Lower leg skin (tissue), 4 donors: ENCODE measurements at regions not wholly inside any gene's neighbourhood (a gene's known extent, or its start where the extent isn't known, plus 50 kb on each side); places are given as distances from the start of the nearest gene placed in this dataset.

Experiments
- DNase-seq, 2 donors: peaks; one replicate each; pipeline ENCODE4 v3.0.0-alpha.2; 2019; ENCODE audit warnings: low spot score in 2 of 2
- H3K4me3 ChIP-seq: fragments of 200-600 bp; sonication (generic); 2 replicates; pipeline ENCODE4 v1.5.1; 2017; ENCODE audit warnings: mild to moderate bottlenecking, low read depth; ENCODE audit not compliant: poor library complexity, severe bottlenecking
- POLR2A ChIP-seq, 2 donors: fragments of 450-650 bp; IDR thresholded peaks; one replicate each; pipeline ENCODE4 v1.6.1; 2016 to 2017; ENCODE audit warnings: antibody characterized with exemption in 2 of 2, mild to moderate bottlenecking in 1 of 2, moderate library complexity in 1 of 2
- WGBS, 2 donors: methylation state at CpG; one replicate each; pipeline ENCODE4 v1.1.5; 2018; 5-methylcytosine and 5-hydroxymethylcytosine counted together
- intact Hi-C: fragments of 100-400 bp; cut with DNase I; formaldehyde crosslinking; loops from one replicate; pipeline ENCODE4 v1.15.0; 2023; ENCODE audit warnings: low total_unique reads
- TF ChIP-seq, protein P1 (sequence below), 3 donors: fragments of 450-650 bp; IDR thresholded peaks; one replicate each; pipeline ENCODE4 v1.5.1; 2016; ENCODE audit warnings: antibody characterized with exemption in 3 of 3, mild to moderate bottlenecking in 3 of 3, moderate library complexity in 2 of 3

DNA sequence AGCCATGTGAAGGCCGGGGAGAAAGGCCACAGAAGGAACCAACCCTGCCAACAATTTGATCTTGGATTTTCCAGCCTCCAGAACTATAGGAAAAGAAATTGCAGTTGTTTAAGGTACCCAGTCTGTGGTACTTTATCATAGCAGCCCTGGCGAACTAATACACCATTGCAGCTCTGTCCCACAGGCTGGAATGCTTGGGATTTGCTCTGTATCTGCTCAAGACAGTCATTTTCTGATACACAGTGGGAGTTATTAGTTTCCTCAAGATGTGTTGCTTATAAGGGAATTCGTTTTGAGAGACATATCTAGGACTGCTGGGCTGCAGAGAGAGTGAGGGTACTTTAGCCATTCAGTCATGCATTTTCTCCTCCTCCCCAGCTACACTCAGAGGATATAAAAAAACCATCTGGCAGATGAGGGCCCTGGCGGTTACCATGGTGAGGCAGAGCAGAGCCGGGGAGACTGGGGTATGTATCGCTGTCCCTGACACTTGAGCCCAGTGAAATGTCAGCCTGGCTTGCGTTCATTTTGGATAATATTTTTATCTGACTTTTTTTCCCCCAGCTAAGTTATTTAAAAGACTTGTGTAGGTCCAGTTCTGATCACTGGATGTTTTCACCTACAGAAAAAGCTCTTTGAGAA is 104.6 kb downstream of the DIRAS3 start:
- whole genome bisulfite sequencing, 2 donors: 66 to 69% methylated on average over 7 of the region's 7 CpGs
- no peak for TF ChIP-seq POLR2A (IDR thresholded peaks at IDR 0.05)
- TF ChIP-seq, protein P1, sequence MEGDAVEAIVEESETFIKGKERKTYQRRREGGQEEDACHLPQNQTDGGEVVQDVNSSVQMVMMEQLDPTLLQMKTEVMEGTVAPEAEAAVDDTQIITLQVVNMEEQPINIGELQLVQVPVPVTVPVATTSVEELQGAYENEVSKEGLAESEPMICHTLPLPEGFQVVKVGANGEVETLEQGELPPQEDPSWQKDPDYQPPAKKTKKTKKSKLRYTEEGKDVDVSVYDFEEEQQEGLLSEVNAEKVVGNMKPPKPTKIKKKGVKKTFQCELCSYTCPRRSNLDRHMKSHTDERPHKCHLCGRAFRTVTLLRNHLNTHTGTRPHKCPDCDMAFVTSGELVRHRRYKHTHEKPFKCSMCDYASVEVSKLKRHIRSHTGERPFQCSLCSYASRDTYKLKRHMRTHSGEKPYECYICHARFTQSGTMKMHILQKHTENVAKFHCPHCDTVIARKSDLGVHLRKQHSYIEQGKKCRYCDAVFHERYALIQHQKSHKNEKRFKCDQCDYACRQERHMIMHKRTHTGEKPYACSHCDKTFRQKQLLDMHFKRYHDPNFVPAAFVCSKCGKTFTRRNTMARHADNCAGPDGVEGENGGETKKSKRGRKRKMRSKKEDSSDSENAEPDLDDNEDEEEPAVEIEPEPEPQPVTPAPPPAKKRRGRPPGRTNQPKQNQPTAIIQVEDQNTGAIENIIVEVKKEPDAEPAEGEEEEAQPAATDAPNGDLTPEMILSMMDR (IDR thresholded peaks at IDR 0.05): no peak

DNA sequence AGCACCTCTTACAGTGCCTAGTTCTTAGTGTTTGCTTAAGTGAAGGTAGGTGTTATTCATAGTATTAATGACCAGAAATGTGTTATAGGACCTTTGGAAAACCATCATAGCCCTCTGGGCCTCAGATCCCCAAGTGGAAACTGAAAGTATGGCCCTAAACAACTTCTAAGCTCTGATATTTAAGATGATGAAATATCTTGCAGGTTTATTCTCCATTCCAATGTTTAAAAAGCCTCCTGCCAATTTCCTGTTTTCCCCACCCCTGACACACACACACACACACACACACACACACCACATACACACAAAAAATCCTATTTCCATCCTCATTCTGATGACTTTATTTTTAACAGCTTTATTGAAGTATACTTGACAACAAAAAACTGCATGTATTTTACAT is 108.2 kb downstream of the DIRAS3 start:
- no peak for TF ChIP-seq POLR2A (IDR thresholded peaks at IDR 0.05)
- TF ChIP-seq, protein P1 (IDR thresholded peaks at IDR 0.05): no peak
- intact Hi-C loops: no loop called here
- no peak overlapping the region for H3K4me3 ChIP-seq
- no peak for DNase-seq

More for the DNA sequence above, 104.6 kb downstream of the DIRAS3 start:
- DNase-seq: no peak
- H3K4me3 ChIP-seq: no peak overlapping the region
- intact Hi-C loops: no loop called here

DNA sequence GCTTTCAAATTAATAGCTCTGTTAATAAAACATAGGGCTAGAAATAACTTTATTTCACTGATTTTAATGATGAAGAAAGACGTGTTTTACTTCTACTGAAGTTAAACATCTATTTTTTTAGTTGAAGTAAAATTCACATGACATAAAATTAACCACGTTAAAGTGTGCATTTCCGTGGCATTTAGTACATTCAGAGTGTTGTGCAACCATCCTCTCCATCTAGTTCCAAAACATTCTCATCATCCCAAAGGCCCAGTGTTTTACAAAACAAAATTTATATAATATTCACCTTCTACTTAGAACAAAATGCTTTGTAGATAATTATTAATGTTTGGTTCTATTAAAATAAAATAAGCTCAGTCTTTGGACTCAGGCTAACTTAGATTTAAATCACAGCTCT is 108.5 kb upstream of the GNG12 start:
- H3K4me3 ChIP-seq: no peak overlapping the region
- WGBS, 2 donors: 76 to 81% methylated on average over 3 of the region's 3 CpGs
- no peak for TF ChIP-seq POLR2A (IDR thresholded peaks at IDR 0.05)
- TF ChIP-seq, protein P1 (IDR thresholded peaks at IDR 0.05): no peak
- DNase-seq: no peak
- intact Hi-C loops: no loop called here

DNA sequence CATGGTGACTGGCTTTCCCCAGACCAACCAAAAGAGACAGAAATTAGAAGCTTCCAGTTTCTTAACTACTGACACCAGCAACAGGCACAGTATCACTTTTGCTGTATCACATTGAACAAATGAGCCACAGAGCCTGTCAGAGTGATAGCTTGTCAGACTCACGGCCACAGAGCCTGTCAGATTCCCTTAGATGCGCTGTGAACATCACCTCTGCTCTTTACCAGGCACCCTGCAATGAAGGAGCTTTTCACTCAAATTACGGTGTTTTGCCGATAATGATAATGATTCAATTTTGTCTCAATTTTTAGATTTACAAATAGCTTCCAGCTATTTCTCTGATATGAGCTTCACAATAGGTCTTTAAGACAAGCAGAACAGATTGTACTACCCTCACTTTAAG is 107.9 kb upstream of the GNG12 start:
- TF ChIP-seq, protein P1 (IDR thresholded peaks at IDR 0.05): no peak
- TF ChIP-seq POLR2A (IDR thresholded peaks at IDR 0.05): no peak
- intact Hi-C loops: no loop called here
- no peak for DNase-seq
- WGBS, 2 donors: 97 to 100% methylated on average over 4 of the region's 4 CpGs
- no peak overlapping the region for H3K4me3 ChIP-seq

DNA sequence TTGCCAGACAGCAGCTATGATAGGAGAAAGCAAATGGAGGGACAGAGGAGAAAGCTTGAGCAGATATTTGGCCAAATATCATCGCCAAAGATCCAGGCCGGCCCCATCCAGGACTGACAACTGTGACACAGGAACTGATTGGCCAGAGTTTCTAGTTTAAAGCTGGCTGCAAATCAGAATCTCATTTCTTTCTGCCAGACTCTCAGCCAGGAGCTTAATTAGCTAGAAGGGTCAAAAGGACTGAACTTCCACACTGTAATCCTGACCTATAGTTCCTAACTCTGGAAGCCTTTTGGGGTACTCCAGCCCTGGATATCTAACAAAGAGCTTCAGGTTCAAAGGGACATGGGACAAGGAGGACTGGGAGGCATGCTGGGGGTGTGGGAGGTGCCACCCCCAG is 106.7 kb upstream of the GNG12 start:
- no peak for DNase-seq
- H3K4me3 ChIP-seq: no peak overlapping the region
- intact Hi-C loops: no loop called here
- WGBS, 2 donors: 62 to 77% methylated on average over 2 of the region's 2 CpGs
- TF ChIP-seq, protein P1 (IDR thresholded peaks at IDR 0.05): no peak
- no peak for TF ChIP-seq POLR2A (IDR thresholded peaks at IDR 0.05)

DNA sequence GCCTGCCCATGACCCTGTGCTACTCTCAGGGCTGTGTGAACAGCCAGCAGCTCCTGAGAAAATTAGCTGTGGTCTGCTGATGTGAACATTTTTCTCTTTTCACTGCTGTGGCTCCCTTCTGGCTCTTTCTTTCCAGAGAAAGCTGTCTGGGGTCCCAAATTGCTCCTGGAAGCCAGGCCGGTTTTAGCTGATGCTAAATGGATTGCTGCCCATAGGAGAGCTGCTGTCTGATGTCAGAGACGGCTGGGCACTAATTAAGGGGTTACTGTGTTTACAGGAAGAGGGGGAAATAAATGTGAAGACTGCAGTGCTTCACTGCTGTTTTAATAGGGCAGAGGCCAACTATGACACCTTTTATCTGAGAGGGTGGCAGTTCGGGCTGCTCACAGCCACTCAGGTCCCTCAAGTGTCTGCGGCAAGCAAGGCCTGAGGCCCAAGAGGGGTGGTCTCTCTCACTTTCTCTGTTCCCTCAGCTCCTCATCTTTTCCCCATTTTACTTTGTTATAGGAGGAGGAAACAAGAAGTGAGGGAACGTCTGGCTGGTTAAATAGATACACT is 106.0 kb upstream of the GNG12 start:
- no peak overlapping the region for H3K4me3 ChIP-seq
- intact Hi-C loops: no loop called here
- no peak for TF ChIP-seq POLR2A (IDR thresholded peaks at IDR 0.05)
- TF ChIP-seq, protein P1 (IDR thresholded peaks at IDR 0.05): no peak
- DNase-seq: no peak
- WGBS, 2 donors: 71 to 74% methylated on average over 5 of the region's 5 CpGs
